H1 (cell line): ENCODE measurements at regions not wholly inside any gene's neighbourhood (a gene's known extent, or its start where the extent isn't known, plus 50 kb on each side); places are given as distances from the start of the nearest gene placed in this dataset.

Experiments used
- CTCF ChIA-PET: fragments of 300-600 bp; sonication (Branson Sonifier 250); formaldehyde crosslinking; loops from one replicate; lab custom pipeline; 2021; ENCODE audit not compliant: partially characterized antibody; lab: Charles Lee
- POLR2A ChIA-PET: fragments of 300-600 bp; sonication (Branson Sonifier 250); formaldehyde crosslinking; loops from one replicate; lab custom pipeline; 2021; ENCODE audit warnings: inconsistent platforms; ENCODE audit not compliant: partially characterized antibody; lab: Charles Lee
- DNase-seq, 2 experiments: peaks; one replicate each; pipeline versions ENCODE4 v3.0.0 to v3.0.0-alpha.2; 2010 to 2022; ENCODE audit warnings: low spot score in 2 of 2, low read depth in 1 of 2, mixed read lengths in 1 of 2
- FAIRE-seq: peaks from 2 replicates; lab custom pipeline; 2011; peaks lifted over from hg19 to GRCh38; lab: Jason Lieb, UNC
- H2AFZ ChIP-seq: 2 replicates; pipeline ENCODE4 v1.8.1; 2012; ENCODE audit warnings: low read length, inconsistent platforms
- H2AK5ac ChIP-seq: 2 replicates; pipeline ENCODE4 v1.6.1; 2013; ENCODE audit warnings: low read depth, low read length
- H2BK120ac ChIP-seq: replicated peaks from 2 replicates; pipeline ENCODE3; 2013; ENCODE audit warnings: low read depth, low read length, inconsistent platforms
- H2BK12ac ChIP-seq: 2 replicates; pipeline ENCODE4 v1.6.1; 2013; ENCODE audit warnings: low read depth, low read length
- H2BK15ac ChIP-seq: 2 replicates; pipeline ENCODE4 v1.6.1; 2013; ENCODE audit warnings: low read length
- H2BK20ac ChIP-seq: 2 replicates; pipeline ENCODE4 v1.6.1; 2013; ENCODE audit warnings: low read length
- H2BK5ac ChIP-seq: 2 replicates; pipeline ENCODE4 v1.6.1; 2013; ENCODE audit warnings: low read depth, low read length
- H3K14ac ChIP-seq: 2 replicates; pipeline ENCODE4 v1.6.1; 2013; ENCODE audit warnings: inconsistent platforms; ENCODE audit not compliant: insufficient read length
- H3K18ac ChIP-seq: 2 replicates; pipeline ENCODE4 v1.6.1; 2013; ENCODE audit warnings: low read length; ENCODE audit errors: extremely low read depth
- H3K23ac ChIP-seq: 2 replicates; pipeline ENCODE4 v1.6.1; 2013; ENCODE audit warnings: inconsistent platforms; ENCODE audit not compliant: insufficient read length
- H3K23me2 ChIP-seq: 2 replicates; pipeline ENCODE4 v1.6.1; 2013; ENCODE audit warnings: low read depth, low read length
- H3K27ac ChIP-seq: 2 replicates; pipeline ENCODE4 v1.6.1; 2011; ENCODE audit warnings: low read depth, low read length, inconsistent platforms
- H3K27me3 ChIP-seq, 4 experiments: replicated peaks in 1 of 4; 1 replicate in 1 of 4; 2 replicates in 3 of 4; pipeline versions ENCODE4 v1.6.1 to v1.8.1; 2011 to 2013; ENCODE audit warnings: low read length in 3 of 4, mild to moderate bottlenecking in 3 of 4, inconsistent platforms in 2 of 4, mixed read lengths in 2 of 4, moderate library complexity in 1 of 4; ENCODE audit not compliant: control insufficient read depth in 3 of 4, insufficient read depth in 3 of 4; ENCODE audit errors: extremely low read depth in 1 of 4
- H3K36me3 ChIP-seq, 4 experiments: 2 replicates each; pipeline versions ENCODE4 v1.6.1 to v1.8.1; 2011 to 2013; ENCODE audit warnings: mild to moderate bottlenecking in 4 of 4, low read length in 3 of 4, moderate library complexity in 2 of 4, control low read depth in 1 of 4, inconsistent platforms in 1 of 4; ENCODE audit not compliant: insufficient read depth in 4 of 4, control insufficient read depth in 2 of 4
- H3K4ac ChIP-seq: replicated peaks from 2 replicates; pipeline ENCODE3; 2013; ENCODE audit warnings: low read length, low read depth, mixed read lengths, inconsistent platforms; ENCODE audit not compliant: insufficient read length
- H3K4me1 ChIP-seq, 4 experiments: replicated peaks in 1 of 4; 1 replicate in 1 of 4; 2 replicates in 3 of 4; pipeline versions ENCODE4 v1.6.1 to v1.8.1; 2011 to 2013; ENCODE audit warnings: low read length in 3 of 4, inconsistent platforms in 2 of 4, mixed read lengths in 1 of 4; ENCODE audit not compliant: insufficient read depth in 4 of 4, control insufficient read depth in 3 of 4
- H3K4me2 ChIP-seq, 2 experiments: 2 replicates each; pipeline versions ENCODE4 v1.6.1 to v1.8.1; 2011 to 2013; ENCODE audit warnings: low read depth in 2 of 2, low read length in 2 of 2, control low read depth in 1 of 2, inconsistent platforms in 1 of 2, mild to moderate bottlenecking in 1 of 2; ENCODE audit not compliant: insufficient read depth in 1 of 2
- H3K4me3 ChIP-seq, 4 experiments: fragments of 200-600, 300-600 bp in 1 of 4; sonication (generic), shearing (Covaris generic), sonication (Bioruptor Twin) in 1 of 4; 2 replicates each; pipeline versions ENCODE4 v1.5.1 to v1.8.1; 2011 to 2016; ENCODE audit warnings: low read length in 4 of 4, low read depth in 3 of 4, control low read depth in 2 of 4, inconsistent platforms in 2 of 4, mild to moderate bottlenecking in 2 of 4, mixed read lengths in 1 of 4, moderate library complexity in 1 of 4; ENCODE audit not compliant: insufficient read depth in 2 of 4; ENCODE audit errors: extremely low read depth in 1 of 4
- H3K56ac ChIP-seq: replicated peaks from 2 replicates; pipeline ENCODE3; 2013; ENCODE audit warnings: low read depth, mild to moderate bottlenecking, mixed read lengths, low read length, inconsistent platforms; ENCODE audit not compliant: insufficient read length
- H3K79me1 ChIP-seq: 2 replicates; pipeline ENCODE4 v1.6.1; 2013; ENCODE audit warnings: low read depth, low read length, control low read depth
- H3K79me2 ChIP-seq, 2 experiments: 2 replicates each; pipeline versions ENCODE4 v1.6.1 to v1.8.1; 2012 to 2013; ENCODE audit warnings: low read length in 2 of 2, mild to moderate bottlenecking in 2 of 2, inconsistent platforms in 1 of 2; ENCODE audit not compliant: insufficient read depth in 2 of 2, control insufficient read depth in 1 of 2
- H3K9ac ChIP-seq, 4 experiments: replicated peaks in 1 of 4; 1 replicate in 1 of 4; 2 replicates in 3 of 4; pipeline versions ENCODE4 v1.6.1 to v1.8.1; 2011 to 2013; ENCODE audit warnings: low read depth in 3 of 4, low read length in 3 of 4, control low read depth in 2 of 4, mild to moderate bottlenecking in 2 of 4, moderate library complexity in 2 of 4, inconsistent platforms in 1 of 4; ENCODE audit errors: extremely low read depth in 1 of 4
- H3K9me3 ChIP-seq, 2 experiments: 2 replicates each; pipeline versions ENCODE4 v1.6.1 to v1.8.1; 2012 to 2013; ENCODE audit warnings: mild to moderate bottlenecking in 2 of 2, moderate library complexity in 2 of 2, control low read depth in 1 of 2, inconsistent platforms in 1 of 2, low read depth in 1 of 2, low read length in 1 of 2, mixed read lengths in 1 of 2; ENCODE audit not compliant: insufficient read depth in 2 of 2
- H4K20me1 ChIP-seq, 2 experiments: replicated peaks in 1 of 2; 2 replicates each; pipeline versions ENCODE3 to v1.8.1; 2011 to 2013; ENCODE audit warnings: inconsistent platforms in 2 of 2, low read length in 2 of 2, mild to moderate bottlenecking in 1 of 2; ENCODE audit not compliant: insufficient read depth in 2 of 2, control insufficient read depth in 1 of 2
- H4K5ac ChIP-seq: 2 replicates; pipeline ENCODE4 v1.6.1; 2013; ENCODE audit warnings: low read length, low read depth, mixed read lengths, inconsistent platforms; ENCODE audit not compliant: insufficient read length
- H4K8ac ChIP-seq: 2 replicates; pipeline ENCODE4 v1.8.0; 2013; ENCODE audit warnings: mild to moderate bottlenecking, moderate library complexity, low read length, inconsistent platforms; ENCODE audit not compliant: insufficient read depth; ENCODE audit errors: extremely low read depth
- H4K91ac ChIP-seq: replicated peaks from 2 replicates; pipeline ENCODE3; 2013; ENCODE audit warnings: low read length, mixed read lengths, inconsistent platforms; ENCODE audit not compliant: insufficient read length
- CEBPB ChIP-seq: IDR thresholded peaks from 2 replicates; pipeline ENCODE4 v1.6.1; 2012; ENCODE audit warnings: low read depth, low read length
- JUND ChIP-seq: IDR thresholded peaks from 2 replicates; pipeline ENCODE4 v1.6.1; 2011; ENCODE audit warnings: mild to moderate bottlenecking, improper control_type of control experiment, low read length
- WGBS, 2 experiments: shearing (Covaris generic) in 1 of 2; methylation state at CpG; one replicate each; pipeline versions ENCODE4 v1.1.6 to v1.1.7; 2013 to 2015; ENCODE audit warnings: low lambda C conversion rate in 2 of 2, mixed read lengths in 2 of 2, inconsistent platforms in 1 of 2, low coverage in 1 of 2, missing lambda C conversion rate in 1 of 2; ENCODE audit not compliant: insufficient replicate concordance in 2 of 2, insufficient coverage in 1 of 2, insufficient read length in 1 of 2; ENCODE audit errors: extremely low coverage in 1 of 2, missing lambda C conversion rate in 1 of 2; 5-methylcytosine and 5-hydroxymethylcytosine counted together

DNA sequence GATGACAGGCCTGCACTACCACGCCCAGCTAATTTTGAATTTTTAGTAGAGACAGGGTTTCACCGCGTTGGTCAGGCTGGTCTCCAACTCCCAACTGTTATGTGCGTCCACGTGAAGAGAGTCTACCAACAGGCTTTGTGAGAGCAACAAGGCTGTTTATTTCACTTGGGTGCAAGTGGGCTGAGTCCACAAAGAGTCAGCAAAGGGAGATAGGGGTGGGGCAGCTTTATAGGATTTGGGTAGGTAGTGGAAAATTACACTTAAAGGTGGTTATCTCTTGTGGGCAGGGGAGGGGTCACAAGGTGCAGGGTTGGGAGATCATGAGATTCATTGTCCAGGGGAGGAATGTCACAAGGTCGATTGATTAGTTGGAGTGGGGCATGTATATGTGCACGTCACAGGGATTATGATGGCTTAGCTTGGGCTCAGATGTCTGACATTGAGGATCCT lies 111.6 kb downstream of the GOSR1 start:
- Histone ChIP-seq H3K23me2 (no peaks in the 10 kb centered on the region), H3K56ac (no peak overlapping the region), H2AK5ac (no peak overlapping the region), H3K23ac (no peak overlapping the region), H3K9me3 (no peaks in the 10 kb centered on the region), H2BK5ac (no peak overlapping the region), H2BK12ac (no peak overlapping the region), H3K18ac (no peak overlapping the region), H3K9ac (no peak overlapping the region), H4K91ac (no peak overlapping the region), H3K36me3 (no peaks in the 10 kb centered on the region), H3K79me2 (no peaks in the 10 kb centered on the region), H4K8ac (no peak overlapping the region), H3K4me2 (no peak overlapping the region), H3K79me1 (no peaks in the 10 kb centered on the region), H4K5ac (no peak overlapping the region), H3K27me3 (no peaks in the 10 kb centered on the region), H2AFZ (no peak overlapping the region), H3K4me3 (no peak overlapping the region), H2BK120ac (no peak overlapping the region), H2BK20ac (no peak overlapping the region), H3K4me1 (no peaks in the 10 kb centered on the region), H3K14ac (no peak overlapping the region), H4K20me1 (no peaks in the 10 kb centered on the region), H3K4ac (no peak overlapping the region), H3K27ac (no peak overlapping the region), H2BK15ac (no peak overlapping the region)
- ChIA-PET POLR2A (interaction anchor here (1.0 kb wide), 1 partner anchor 12 kb away, joined by 3 read pairs; no protein-coding TSS in a partner anchor), CTCF (no interaction called here)
- no peak for FAIRE-seq
- DNase-seq = no peak
- TF ChIP-seq CEBPB = no peak
- TF ChIP-seq JUND = no peak
- WGBS, 2 experiments = 95% methylated on average over 7 of the region's 7 CpGs; no CpG with 5 or more reads in 1 of the 2 experiments
